GM12874 (cell line): ENCODE measurements at regions not wholly inside any gene's neighbourhood (a gene's known extent, or its start where the extent isn't known, plus 50 kb on each side); places are given as distances from the start of the nearest gene placed in this dataset.

Source experiments
- CTCF ChIP-seq: IDR thresholded peaks from 2 replicates; pipeline ENCODE4 v1.5.1; 2011; ENCODE audit warnings: low read depth, mild to moderate bottlenecking, control low read depth, low read length, moderate library complexity; ENCODE audit not compliant: insufficient read depth

DNA sequence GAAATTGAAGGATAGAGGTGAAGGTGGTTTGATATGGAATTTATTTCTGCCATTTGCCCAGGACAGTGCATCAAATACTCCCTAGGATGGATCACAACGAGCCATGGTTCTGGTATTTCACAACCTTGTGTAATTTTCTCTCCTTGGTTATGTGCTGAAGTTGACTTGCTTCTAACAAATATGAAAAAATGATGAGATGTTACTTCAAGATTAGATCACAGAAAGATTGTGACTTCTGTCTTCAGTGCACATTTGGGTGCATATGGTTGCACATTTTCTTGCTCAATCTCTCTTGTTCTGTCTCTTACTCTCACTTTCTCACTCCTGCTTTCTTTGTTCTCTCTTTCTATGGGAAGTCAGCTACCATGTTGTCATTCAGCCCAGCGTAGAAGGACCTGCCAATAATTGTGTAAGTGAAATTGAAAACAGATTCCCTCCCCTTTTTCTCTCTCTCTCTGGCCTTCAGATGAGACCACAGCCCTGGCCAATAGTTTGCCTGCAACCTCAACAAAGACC lies 104.6 kb upstream of the RMDN2 start:
- TF ChIP-seq CTCF: no peak

GRCh38 chr2:37825586-37825985 lies 99.5 kb upstream of the RMDN2 start:
- TF ChIP-seq CTCF: no peak

GRCh38 chr2:37826611-37827010 lies 98.5 kb upstream of the RMDN2 start:
- TF ChIP-seq CTCF: no peak

- TF ChIP-seq CTCF: no peak
Measured at GRCh38 chr2:37827455-37827854, 97.6 kb upstream of the RMDN2 start.

DNA sequence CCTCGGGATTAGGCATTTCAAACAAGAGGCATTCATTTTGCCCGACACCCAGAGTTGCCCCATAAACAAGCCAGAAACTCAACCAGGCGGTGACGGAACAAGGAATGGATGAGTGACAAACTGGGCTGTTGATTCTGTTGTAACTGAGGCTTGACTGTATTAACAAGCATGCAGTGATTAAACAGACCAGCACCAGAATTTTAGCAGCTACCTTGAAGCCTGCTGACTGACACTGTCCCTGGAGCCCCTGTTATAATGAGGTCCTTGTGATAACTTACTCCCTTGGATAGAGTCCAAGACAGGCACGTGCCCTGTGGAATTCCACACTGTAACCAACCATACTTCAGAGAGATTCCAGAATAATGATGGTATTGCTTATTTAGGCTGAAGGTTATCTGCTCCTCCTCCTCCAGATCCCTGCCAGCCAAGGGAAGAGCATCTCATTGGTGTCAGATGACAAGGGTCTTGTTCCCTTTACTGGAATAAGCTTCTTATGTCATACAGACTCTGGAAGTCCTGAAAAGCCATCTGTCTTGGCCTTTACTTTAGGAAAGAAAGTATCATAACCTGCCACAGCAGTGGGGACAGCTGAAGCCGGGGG lies 97.1 kb upstream of the RMDN2 start:
- no peak for TF ChIP-seq CTCF

GRCh38 chr2:37829202-37829601 lies 95.9 kb upstream of the RMDN2 start:
- TF ChIP-seq CTCF: no peak

- no peak for TF ChIP-seq CTCF
Measured at GRCh38 chr2:37829616-37830395, 95.3 kb upstream of the RMDN2 start.
